AG10803 (cell line): ENCODE measurements at regions not wholly inside any gene's neighbourhood (a gene's known extent, or its start where the extent isn't known, plus 50 kb on each side); places are given as distances from the start of the nearest gene placed in this dataset.

Source experiments
- DNase-seq: peaks from one replicate; pipeline ENCODE4 v3.0.0; 2010; ENCODE audit warnings: low read depth
- H3K4me3 ChIP-seq: 2 replicates; pipeline ENCODE4 v1.5.1; 2011; ENCODE audit warnings: mild to moderate bottlenecking, low read length, control low read depth
- TF ChIP-seq, protein P1 (sequence below): conservative IDR thresholded peaks from 2 replicates; pipeline ENCODE4 v1.5.1; 2011; ENCODE audit warnings: mild to moderate bottlenecking, low read length, control low read depth, inconsistent platforms

DNA sequence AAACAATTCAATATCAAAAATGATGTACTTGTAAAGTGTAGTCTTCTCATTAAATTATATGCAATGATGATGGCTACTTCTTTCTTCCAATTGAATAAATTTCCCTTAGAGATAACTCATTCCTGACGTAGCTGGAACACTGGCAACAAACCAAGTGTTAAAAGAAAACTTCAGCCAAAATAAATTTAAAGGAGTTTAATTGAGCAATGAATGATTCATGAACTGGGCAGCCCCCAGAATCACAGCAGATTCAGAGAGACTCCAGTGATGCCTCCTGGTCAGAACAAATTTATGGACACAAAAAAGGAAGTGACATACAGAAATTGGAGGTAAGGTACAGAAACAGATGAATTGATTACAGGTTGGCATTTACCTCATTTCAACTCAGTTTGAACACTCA lies 276.5 kb downstream of the DSC3 start:
- no peak for DNase-seq
- TF ChIP-seq, protein P1, sequence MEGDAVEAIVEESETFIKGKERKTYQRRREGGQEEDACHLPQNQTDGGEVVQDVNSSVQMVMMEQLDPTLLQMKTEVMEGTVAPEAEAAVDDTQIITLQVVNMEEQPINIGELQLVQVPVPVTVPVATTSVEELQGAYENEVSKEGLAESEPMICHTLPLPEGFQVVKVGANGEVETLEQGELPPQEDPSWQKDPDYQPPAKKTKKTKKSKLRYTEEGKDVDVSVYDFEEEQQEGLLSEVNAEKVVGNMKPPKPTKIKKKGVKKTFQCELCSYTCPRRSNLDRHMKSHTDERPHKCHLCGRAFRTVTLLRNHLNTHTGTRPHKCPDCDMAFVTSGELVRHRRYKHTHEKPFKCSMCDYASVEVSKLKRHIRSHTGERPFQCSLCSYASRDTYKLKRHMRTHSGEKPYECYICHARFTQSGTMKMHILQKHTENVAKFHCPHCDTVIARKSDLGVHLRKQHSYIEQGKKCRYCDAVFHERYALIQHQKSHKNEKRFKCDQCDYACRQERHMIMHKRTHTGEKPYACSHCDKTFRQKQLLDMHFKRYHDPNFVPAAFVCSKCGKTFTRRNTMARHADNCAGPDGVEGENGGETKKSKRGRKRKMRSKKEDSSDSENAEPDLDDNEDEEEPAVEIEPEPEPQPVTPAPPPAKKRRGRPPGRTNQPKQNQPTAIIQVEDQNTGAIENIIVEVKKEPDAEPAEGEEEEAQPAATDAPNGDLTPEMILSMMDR = no peak
- H3K4me3 ChIP-seq = no peak overlapping the region

DNA sequence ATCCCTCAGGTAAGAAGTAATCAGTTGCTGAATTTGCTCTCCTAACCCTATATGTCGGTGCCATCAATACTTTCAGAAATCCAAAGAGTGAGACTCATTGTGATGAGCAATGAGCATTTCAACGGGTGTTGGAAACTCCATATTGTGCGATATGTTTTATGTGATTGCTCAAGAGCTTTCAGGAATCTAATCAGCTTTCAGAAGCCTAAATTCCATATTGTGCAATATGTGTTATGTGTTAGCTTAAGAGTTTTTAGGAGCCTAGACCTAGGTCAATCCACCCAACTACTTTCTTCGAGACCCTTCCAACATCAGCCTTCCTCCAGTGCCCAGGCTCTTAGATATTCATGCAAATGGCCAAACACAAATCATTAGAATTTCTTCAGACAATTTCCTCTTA lies 277.3 kb downstream of the DSC3 start:
- H3K4me3 ChIP-seq = no peak overlapping the region
- TF ChIP-seq, protein P1 = no peak
- no peak for DNase-seq

DNA sequence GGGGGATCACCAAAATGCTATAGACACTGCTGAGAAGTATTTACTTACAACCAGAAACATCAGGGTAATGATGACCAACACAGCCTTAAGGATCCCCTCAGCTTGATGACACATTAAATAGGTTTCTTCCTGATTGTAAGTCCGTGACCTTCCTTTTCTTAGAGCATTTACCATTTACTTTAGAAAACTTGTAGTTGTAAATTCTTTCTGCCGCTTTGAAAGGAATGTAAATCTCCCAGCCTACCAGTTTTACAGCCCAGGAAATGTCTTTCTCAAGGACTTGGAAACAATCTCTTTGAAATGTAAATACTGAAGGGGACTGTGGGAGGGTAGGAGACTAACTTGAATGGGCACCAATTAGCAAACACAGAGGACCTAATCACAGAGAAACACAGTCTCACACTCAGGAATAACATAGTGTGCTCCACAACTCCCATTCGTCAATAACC lies 278.6 kb downstream of the DSC3 start:
- H3K4me3 ChIP-seq = no peak overlapping the region
- TF ChIP-seq, protein P1 = no peak
- no peak for DNase-seq

GRCh38 chr18:30754846-30755245 lies 287.7 kb downstream of the DSC3 start:
- no peak for DNase-seq
- no peak overlapping the region for H3K4me3 ChIP-seq
- TF ChIP-seq, protein P1 = no peak

DNA sequence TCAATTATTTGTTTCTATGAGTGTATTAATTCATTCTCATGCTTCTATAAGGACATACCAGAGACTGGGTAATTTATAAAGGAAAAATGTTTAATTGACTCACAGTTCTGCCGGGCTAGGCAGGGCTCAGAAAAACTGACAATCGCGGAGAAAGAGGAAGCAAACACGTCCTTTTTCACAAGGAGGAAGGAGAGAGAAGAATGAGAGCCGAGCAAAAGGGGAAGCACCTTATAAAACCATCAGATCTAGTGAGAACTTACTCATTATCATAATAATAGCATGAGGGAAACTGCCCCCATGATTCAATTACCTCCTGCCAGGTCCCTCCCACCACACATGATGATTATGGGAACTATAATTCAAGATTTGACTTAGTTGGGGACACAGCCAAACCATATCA lies 294.0 kb downstream of the DSC3 start:
- DNase-seq = no peak
- TF ChIP-seq, protein P1 = no peak

DNA sequence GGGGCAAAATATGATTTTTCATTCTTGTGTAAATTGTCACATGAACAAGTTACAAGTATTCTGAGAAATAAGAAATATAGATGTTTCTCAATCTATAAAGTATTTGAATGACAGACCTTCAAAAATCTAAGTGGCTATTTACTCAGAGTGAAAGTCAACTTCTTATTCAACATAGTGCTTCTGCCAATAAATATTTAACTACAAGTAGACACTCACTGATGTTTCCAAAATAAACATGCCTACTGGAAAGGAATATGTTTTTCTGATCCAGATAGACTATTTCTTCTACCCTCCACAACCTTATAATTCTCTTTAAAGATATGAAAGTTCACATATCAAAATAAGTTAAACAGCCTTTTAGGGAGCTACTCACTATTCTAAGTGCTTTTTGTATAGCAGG lies 296.3 kb downstream of the DSC3 start:
- no peak for DNase-seq
- no peak overlapping the region for H3K4me3 ChIP-seq
- TF ChIP-seq, protein P1 = no peak

More for the DNA sequence above, 294.0 kb downstream of the DSC3 start:
- no peak overlapping the region for H3K4me3 ChIP-seq

DNA sequence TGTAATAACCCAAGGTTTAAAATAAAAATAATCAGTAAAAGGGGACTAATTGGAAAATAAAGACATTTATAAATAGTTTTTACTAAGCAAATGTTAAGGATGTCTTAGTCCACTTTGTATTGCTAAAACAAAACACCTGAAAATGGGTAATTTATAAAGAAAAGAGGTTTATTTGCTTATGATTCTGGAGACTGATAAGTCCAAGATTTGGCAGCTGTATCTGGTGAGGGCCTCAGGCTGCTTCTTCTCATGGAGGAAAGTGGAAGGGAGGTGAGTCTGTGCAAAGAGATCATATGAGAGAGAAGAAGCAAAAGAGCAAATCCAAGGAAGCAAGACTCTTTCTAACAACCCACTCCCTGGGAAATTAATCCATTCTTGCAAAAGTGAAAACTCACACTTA lies 299.5 kb downstream of the DSC3 start:
- TF ChIP-seq, protein P1 = no peak
- DNase-seq = no peak
- no peak overlapping the region for H3K4me3 ChIP-seq
